WTC11 (cell line): ENCODE measurements at regions not wholly inside any gene's neighbourhood (a gene's known extent, or its start where the extent isn't known, plus 50 kb on each side); places are given as distances from the start of the nearest gene placed in this dataset.

Experiments
- ATAC-seq: fragments of 200-7000 bp; cut with Tn5 transposase; 2 replicates; pipeline ENCODE4 v1.10.0; 2021; ENCODE audit warnings: mild to moderate bottlenecking, moderate library complexity
- CTCF ChIA-PET: fragments of 300-600 bp; sonication (Branson Sonifier 250); formaldehyde crosslinking; loops from one replicate; lab custom pipeline; 2021; ENCODE audit warnings: antibody characterized with exemption; lab: Charles Lee
- POLR2A ChIA-PET: fragments of 350-600 bp; sonication (Branson Sonifier 250); formaldehyde crosslinking; loops from one replicate; lab custom pipeline; 2021; ENCODE audit warnings: antibody characterized with exemption; lab: Charles Lee
- DNase-seq: peaks from one replicate; pipeline ENCODE4 v3.0.0; 2021; ENCODE audit warnings: low spot score
- H3K27ac Mint-ChIP-seq: 2 replicates; pipeline ENCODE4 v1.8.0; 2021; ENCODE audit warnings: mixed read lengths
- H3K27me3 Mint-ChIP-seq: 2 replicates; pipeline ENCODE4 v1.8.0; 2021; ENCODE audit warnings: low read depth, mild to moderate bottlenecking, moderate library complexity, mixed read lengths
- H3K36me3 Mint-ChIP-seq: 2 replicates; pipeline ENCODE4 v1.8.0; 2021; ENCODE audit warnings: mixed read lengths
- H3K4me1 Mint-ChIP-seq: 2 replicates; pipeline ENCODE4 v1.8.0; 2022; ENCODE audit warnings: mixed read lengths
- H3K4me3 Mint-ChIP-seq: 2 replicates; pipeline ENCODE4 v1.8.0; 2021; ENCODE audit warnings: mild to moderate bottlenecking, moderate library complexity, mixed read lengths
- H3K9me3 Mint-ChIP-seq: 2 replicates; pipeline ENCODE4 v1.8.0; 2021; ENCODE audit warnings: mixed read lengths
- ARID4B ChIP-seq: sonication (generic); formaldehyde crosslinking; IDR thresholded peaks from 2 replicates; pipeline ENCODE4 v1.8.0; 2023; ENCODE audit warnings: missing genetic modification reagents, mild to moderate bottlenecking, borderline replicate concordance
- CREB1 ChIP-seq: sonication (generic); formaldehyde crosslinking; IDR thresholded peaks from 2 replicates; pipeline ENCODE4 v1.8.0; 2023; ENCODE audit warnings: mild to moderate bottlenecking, missing genetic modification reagents
- E2F5 ChIP-seq: sonication (generic); formaldehyde crosslinking; IDR thresholded peaks from 2 replicates; pipeline ENCODE4 v1.8.1; 2022; ENCODE audit warnings: mild to moderate bottlenecking, moderate library complexity, missing genetic modification reagents
- FOXP1 ChIP-seq: sonication (generic); formaldehyde crosslinking; IDR thresholded peaks from 2 replicates; pipeline ENCODE4 v1.8.0; 2022; ENCODE audit warnings: missing genetic modification reagents, mild to moderate bottlenecking, moderate library complexity, borderline replicate concordance
- GTF2I ChIP-seq: fragments of 250-450 bp; sonication (Bioruptor Pico); conservative IDR thresholded peaks from 2 replicates; pipeline ENCODE4 v1.4.0; 2021; ENCODE audit warnings: mild to moderate bottlenecking
- JAZF1 ChIP-seq: fragments of 250-450 bp; sonication (Bioruptor Pico); IDR thresholded peaks from 2 replicates; pipeline ENCODE4 v1.9.0; 2021; ENCODE audit warnings: moderate library complexity, mild to moderate bottlenecking, inconsistent platforms
- JUN ChIP-seq: sonication (generic); formaldehyde crosslinking; IDR thresholded peaks from 2 replicates; pipeline ENCODE4 v1.8.0; 2023; ENCODE audit warnings: mild to moderate bottlenecking, missing genetic modification reagents
- NFATC4 ChIP-seq: fragments of 250-450 bp; sonication (Bioruptor Pico); IDR thresholded peaks from 2 replicates; pipeline ENCODE4 v1.9.0; 2021; ENCODE audit warnings: mild to moderate bottlenecking
- NFYB ChIP-seq: sonication (generic); formaldehyde crosslinking; conservative IDR thresholded peaks from 2 replicates; pipeline ENCODE4 v1.8.0; 2022; ENCODE audit warnings: low read depth, missing genetic modification reagents
- NR3C1 ChIP-seq: sonication (generic); formaldehyde crosslinking; conservative IDR thresholded peaks from 2 replicates; pipeline ENCODE4 v1.8.1; 2023; ENCODE audit warnings: low read depth, mild to moderate bottlenecking, missing genetic modification reagents
- SOX15 ChIP-seq: fragments of 250-450 bp; sonication (Bioruptor Pico); IDR thresholded peaks from 2 replicates; pipeline ENCODE4 v1.9.0; 2021; ENCODE audit warnings: mild to moderate bottlenecking
- USF2 ChIP-seq: sonication (generic); formaldehyde crosslinking; IDR thresholded peaks from 2 replicates; pipeline ENCODE4 v1.8.1; 2023; ENCODE audit warnings: mild to moderate bottlenecking, missing genetic modification reagents, moderate library complexity
- ZMAT4 ChIP-seq: fragments of 250-450 bp; sonication (Bioruptor Pico); IDR thresholded peaks from 2 replicates; pipeline ENCODE4 v1.9.0; 2021; ENCODE audit warnings: mild to moderate bottlenecking
- ZNF416 ChIP-seq: fragments of 250-450 bp; sonication (Bioruptor Pico); IDR thresholded peaks from 2 replicates; pipeline ENCODE4 v1.9.0; 2021; ENCODE audit warnings: mild to moderate bottlenecking, inconsistent platforms
- ZNF512 ChIP-seq: sonication (generic); formaldehyde crosslinking; IDR thresholded peaks from 2 replicates; pipeline ENCODE4 v1.8.1; 2022; ENCODE audit warnings: missing genetic modification reagents, borderline replicate concordance
- TF ChIP-seq, protein P1 (sequence below): fragments of 250-450 bp; sonication (Bioruptor Pico); IDR thresholded peaks from 2 replicates; pipeline ENCODE4 v1.9.0; 2021; ENCODE audit warnings: mild to moderate bottlenecking, borderline replicate concordance
- TF ChIP-seq, protein P2 (sequence below): sonication (generic); formaldehyde crosslinking; conservative IDR thresholded peaks from 2 replicates; pipeline ENCODE4 v1.8.1; 2022; ENCODE audit warnings: mild to moderate bottlenecking, missing genetic modification reagents
- TF ChIP-seq, protein P3 (sequence below): fragments of 250-450 bp; sonication (Bioruptor Pico); IDR thresholded peaks from 2 replicates; pipeline ENCODE4 v1.8.0; 2021; ENCODE audit warnings: mild to moderate bottlenecking
- TF ChIP-seq, protein P4 (sequence below): sonication (generic); formaldehyde crosslinking; IDR thresholded peaks from 2 replicates; pipeline ENCODE4 v1.8.1; 2023; ENCODE audit warnings: mild to moderate bottlenecking, missing genetic modification reagents, moderate library complexity

GRCh38 chr5:61882901-61883500 lies 423.0 kb upstream of the KIF2A start (continued):
- no peak for TF ChIP-seq E2F5
- no peak for TF ChIP-seq USF2
- TF ChIP-seq NR3C1 (CRISPR knock-in tag): no peak
- TF ChIP-seq NFYB: no peak
- TF ChIP-seq NFATC4 (CRISPR knock-in tag): no peak
- TF ChIP-seq FOXP1 (CRISPR knock-in tag): no peak
- TF ChIP-seq, protein P1, sequence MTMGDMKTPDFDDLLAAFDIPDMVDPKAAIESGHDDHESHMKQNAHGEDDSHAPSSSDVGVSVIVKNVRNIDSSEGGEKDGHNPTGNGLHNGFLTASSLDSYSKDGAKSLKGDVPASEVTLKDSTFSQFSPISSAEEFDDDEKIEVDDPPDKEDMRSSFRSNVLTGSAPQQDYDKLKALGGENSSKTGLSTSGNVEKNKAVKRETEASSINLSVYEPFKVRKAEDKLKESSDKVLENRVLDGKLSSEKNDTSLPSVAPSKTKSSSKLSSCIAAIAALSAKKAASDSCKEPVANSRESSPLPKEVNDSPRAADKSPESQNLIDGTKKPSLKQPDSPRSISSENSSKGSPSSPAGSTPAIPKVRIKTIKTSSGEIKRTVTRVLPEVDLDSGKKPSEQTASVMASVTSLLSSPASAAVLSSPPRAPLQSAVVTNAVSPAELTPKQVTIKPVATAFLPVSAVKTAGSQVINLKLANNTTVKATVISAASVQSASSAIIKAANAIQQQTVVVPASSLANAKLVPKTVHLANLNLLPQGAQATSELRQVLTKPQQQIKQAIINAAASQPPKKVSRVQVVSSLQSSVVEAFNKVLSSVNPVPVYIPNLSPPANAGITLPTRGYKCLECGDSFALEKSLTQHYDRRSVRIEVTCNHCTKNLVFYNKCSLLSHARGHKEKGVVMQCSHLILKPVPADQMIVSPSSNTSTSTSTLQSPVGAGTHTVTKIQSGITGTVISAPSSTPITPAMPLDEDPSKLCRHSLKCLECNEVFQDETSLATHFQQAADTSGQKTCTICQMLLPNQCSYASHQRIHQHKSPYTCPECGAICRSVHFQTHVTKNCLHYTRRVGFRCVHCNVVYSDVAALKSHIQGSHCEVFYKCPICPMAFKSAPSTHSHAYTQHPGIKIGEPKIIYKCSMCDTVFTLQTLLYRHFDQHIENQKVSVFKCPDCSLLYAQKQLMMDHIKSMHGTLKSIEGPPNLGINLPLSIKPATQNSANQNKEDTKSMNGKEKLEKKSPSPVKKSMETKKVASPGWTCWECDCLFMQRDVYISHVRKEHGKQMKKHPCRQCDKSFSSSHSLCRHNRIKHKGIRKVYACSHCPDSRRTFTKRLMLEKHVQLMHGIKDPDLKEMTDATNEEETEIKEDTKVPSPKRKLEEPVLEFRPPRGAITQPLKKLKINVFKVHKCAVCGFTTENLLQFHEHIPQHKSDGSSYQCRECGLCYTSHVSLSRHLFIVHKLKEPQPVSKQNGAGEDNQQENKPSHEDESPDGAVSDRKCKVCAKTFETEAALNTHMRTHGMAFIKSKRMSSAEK (CRISPR knock-in tag): no peak
- TF ChIP-seq GTF2I (CRISPR knock-in tag): no peak
- TF ChIP-seq ZNF512: no peak

GRCh38 chr5:61884252-61884855 lies 421.7 kb upstream of the KIF2A start:
- POLR2A ChIA-PET: no interaction called here
- Mint-ChIP-seq H3K9me3 (0 out of 2 replicates have a peak, but pooled peaks cover 4% of the 10 kb centered on the region), H3K4me3 (no peak overlapping the region), H3K27ac (no peak overlapping the region), H3K4me1 (peaks cover 8% of the 10 kb centered on the region), H3K36me3 (no peaks in the 10 kb centered on the region), H3K27me3 (no peaks in the 10 kb centered on the region)
- CTCF ChIA-PET: no interaction called here
- DNase-seq (no peak), ATAC-seq (no peak)
- TF ChIP-seq USF2 (no peak), SOX15 (CRISPR knock-in tag) (no peak), NFATC4 (CRISPR knock-in tag) (no peak), ARID4B (CRISPR knock-in tag) (no peak), JAZF1 (no peak), ZMAT4 (no peak), CREB1 (CRISPR knock-in tag) (no peak), FOXP1 (CRISPR knock-in tag) (no peak), ZNF416 (CRISPR knock-in tag) (no peak), NFYB (no peak), JUN (CRISPR knock-in tag) (no peak)
- TF ChIP-seq, protein P2, sequence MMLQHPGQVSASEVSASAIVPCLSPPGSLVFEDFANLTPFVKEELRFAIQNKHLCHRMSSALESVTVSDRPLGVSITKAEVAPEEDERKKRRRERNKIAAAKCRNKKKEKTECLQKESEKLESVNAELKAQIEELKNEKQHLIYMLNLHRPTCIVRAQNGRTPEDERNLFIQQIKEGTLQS: no peak
- TF ChIP-seq, protein P3, sequence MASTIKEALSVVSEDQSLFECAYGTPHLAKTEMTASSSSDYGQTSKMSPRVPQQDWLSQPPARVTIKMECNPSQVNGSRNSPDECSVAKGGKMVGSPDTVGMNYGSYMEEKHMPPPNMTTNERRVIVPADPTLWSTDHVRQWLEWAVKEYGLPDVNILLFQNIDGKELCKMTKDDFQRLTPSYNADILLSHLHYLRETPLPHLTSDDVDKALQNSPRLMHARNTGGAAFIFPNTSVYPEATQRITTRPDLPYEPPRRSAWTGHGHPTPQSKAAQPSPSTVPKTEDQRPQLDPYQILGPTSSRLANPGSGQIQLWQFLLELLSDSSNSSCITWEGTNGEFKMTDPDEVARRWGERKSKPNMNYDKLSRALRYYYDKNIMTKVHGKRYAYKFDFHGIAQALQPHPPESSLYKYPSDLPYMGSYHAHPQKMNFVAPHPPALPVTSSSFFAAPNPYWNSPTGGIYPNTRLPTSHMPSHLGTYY: no peak
- TF ChIP-seq, protein P4, sequence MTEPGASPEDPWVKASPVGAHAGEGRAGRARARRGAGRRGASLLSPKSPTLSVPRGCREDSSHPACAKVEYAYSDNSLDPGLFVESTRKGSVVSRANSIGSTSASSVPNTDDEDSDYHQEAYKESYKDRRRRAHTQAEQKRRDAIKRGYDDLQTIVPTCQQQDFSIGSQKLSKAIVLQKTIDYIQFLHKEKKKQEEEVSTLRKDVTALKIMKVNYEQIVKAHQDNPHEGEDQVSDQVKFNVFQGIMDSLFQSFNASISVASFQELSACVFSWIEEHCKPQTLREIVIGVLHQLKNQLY (CRISPR knock-in tag): no peak
